H54 (cell line): ENCODE measurements at regions not wholly inside any gene's neighbourhood (a gene's known extent, or its start where the extent isn't known, plus 50 kb on each side); places are given as distances from the start of the nearest gene placed in this dataset.
A peak's percentile ranks its signal among the peaks of the same experiment; 100 is the strongest.
"Not testable (repeated sequence)": the region's sequence is repeated elsewhere in the genome, so short reads cannot be mapped to it uniquely, and the experiment has no call there.

Experiments used
- DNase-seq: peaks from one replicate; pipeline ENCODE4 v3.0.0; 2011; ENCODE audit warnings: low spot score, mixed read lengths; ENCODE audit not compliant: insufficient read length
- FAIRE-seq: peaks from 3 replicates; lab custom pipeline; 2011; peaks lifted over from hg19 to GRCh38; lab: Jason Lieb, UNC
- POLR2A ChIP-seq: IDR thresholded peaks from 2 replicates; pipeline ENCODE4 v1.6.1; 2011; ENCODE audit warnings: low read depth, mild to moderate bottlenecking, low read length

GRCh38 chr10:64374346-64374745 lies 853.1 kb downstream of the REEP3 start:
- no peak for TF ChIP-seq POLR2A
- DNase-seq = no peak
- FAIRE-seq = no peak

DNA sequence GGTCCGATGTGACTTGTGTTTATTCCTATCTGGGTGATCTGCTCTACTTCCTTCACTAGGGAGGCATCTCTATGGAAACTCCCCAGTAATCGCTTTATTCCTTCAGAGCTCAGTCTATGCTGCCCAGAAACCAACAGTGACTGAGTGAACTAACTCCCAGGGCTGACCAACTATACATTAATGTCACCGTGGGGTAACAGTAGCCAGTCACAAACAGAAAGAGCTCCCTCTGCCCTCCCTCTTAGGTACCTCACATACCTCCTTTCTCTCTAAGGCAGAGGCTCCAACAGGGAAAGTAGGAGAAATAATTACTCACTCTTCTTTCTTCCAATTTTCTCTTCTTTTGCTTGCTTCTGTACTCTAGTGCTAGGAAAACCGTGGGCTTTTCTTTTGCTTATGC lies 855.0 kb downstream of the REEP3 start:
- FAIRE-seq (no peak), DNase-seq (no peak)
- TF ChIP-seq POLR2A = no peak

DNA sequence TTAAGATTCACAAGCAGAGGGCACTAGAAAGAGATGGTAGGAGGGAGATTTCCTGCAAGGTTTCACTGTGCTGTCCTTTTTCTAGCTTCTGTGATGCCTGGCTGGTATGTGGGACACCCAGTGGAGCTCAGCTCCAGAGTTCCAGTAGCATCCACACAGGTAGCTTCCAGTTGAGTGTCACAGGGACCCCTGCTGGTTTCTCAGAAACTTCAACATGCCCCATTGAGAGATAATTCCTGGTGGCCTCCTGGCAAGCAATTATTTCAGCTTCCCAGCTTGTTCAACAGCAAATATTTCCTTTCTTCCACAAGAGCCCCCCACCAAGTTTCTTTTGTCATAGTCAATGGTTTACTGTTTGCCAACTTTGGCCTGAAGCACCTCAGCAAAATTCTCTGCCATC lies 858.7 kb downstream of the REEP3 start:
- no peak for FAIRE-seq
- TF ChIP-seq POLR2A = no peak
- no peak for DNase-seq

GRCh38 chr10:64385355-64385754 lies 864.2 kb downstream of the REEP3 start:
- no peak for TF ChIP-seq POLR2A
- FAIRE-seq = no peak
- DNase-seq = no peak

- FAIRE-seq (peak; percentile 74), DNase-seq (no peak)
- no peak for TF ChIP-seq POLR2A
Observed at GRCh38 chr10:64394744-64395143, 873.5 kb downstream of the REEP3 start.

GRCh38 chr10:64396105-64396708 lies 875.0 kb downstream of the REEP3 start:
- TF ChIP-seq POLR2A = no peak
- FAIRE-seq = no peak
- DNase-seq = peak; percentile 12

GRCh38 chr10:64397125-64397524 lies 875.9 kb downstream of the REEP3 start:
- no peak for FAIRE-seq
- no peak for TF ChIP-seq POLR2A
- DNase-seq = no peak

DNA sequence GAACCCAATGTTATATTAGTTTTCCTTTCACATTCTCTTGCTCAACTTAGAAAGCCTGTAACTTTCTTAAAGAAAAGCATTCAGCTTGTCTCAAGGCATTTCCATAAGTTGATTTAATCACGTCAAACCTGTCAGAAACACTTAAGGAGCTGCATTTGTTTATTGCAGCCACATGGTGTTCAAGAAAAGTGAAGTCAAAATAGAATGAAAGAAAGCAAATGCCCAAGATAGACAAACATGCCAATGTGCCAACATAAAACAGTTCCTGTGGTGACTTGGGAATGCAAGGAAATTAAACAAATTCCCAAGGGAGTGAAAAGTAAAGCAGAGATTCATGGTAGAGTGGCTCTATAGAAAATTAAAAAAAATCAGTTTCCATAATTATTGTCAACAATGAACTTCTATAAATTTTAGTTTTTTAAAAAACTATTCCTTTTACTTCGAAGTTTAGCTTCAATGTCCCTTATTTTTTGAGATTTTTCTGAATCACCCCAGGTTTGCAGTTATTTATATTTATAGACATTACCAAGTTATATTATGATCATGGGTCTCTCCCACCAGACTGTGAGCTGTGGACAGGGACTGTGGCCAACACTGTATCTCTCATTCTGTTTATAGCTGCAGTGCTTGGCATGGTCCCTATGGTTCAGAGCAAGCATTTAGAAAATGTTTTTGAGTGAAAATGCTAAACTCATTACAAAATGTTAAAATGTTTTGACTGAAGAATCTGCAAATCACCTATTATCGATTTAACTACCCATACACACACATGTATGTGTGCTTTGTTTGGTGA lies 887.4 kb downstream of the REEP3 start:
- TF ChIP-seq POLR2A = no peak
- FAIRE-seq (no peak), DNase-seq (no peak)

- no peak for TF ChIP-seq POLR2A
Observed at GRCh38 chr10:64409349-64409748, 888.1 kb downstream of the REEP3 start.

DNA sequence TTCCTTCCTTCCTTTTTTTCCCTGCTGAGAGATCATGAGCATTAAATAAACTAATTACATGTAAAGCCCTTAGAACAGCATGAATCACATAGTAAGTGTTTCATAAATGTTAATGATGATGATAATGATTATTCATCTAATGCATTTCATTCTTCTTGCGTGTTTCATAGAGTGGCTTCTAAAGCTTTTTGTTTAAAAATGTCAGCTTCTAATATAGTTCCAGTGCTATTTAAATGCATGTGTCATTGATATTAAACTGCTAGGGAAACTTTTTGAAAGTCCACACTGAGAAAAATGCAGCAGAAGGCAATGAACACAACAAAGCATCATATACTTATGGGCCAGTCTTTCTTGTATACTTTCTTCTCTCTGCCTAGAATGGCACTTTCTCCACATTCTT lies 894.8 kb downstream of the REEP3 start:
- FAIRE-seq (no peak), DNase-seq (no peak)
- TF ChIP-seq POLR2A = no peak

More at GRCh38 chr10:64409349-64409748, 888.1 kb downstream of the REEP3 start:
- FAIRE-seq (no peak), DNase-seq (no peak)

GRCh38 chr10:64419461-64419860 lies 898.3 kb downstream of the REEP3 start:
- DNase-seq = no peak
- no peak for TF ChIP-seq POLR2A
- FAIRE-seq = no peak

GRCh38 chr10:64426745-64427144 lies 905.5 kb downstream of the REEP3 start:
- no peak for TF ChIP-seq POLR2A
- FAIRE-seq = no peak
- no peak for DNase-seq

- FAIRE-seq = peak; percentile 98
- no peak for DNase-seq
- no peak for TF ChIP-seq POLR2A
Observed at GRCh38 chr10:64430690-64431323, 909.6 kb downstream of the REEP3 start.

- not testable (repeated sequence) for FAIRE-seq
Observed at GRCh38 chr10:64441872-64442271, 920.7 kb downstream of the REEP3 start.

More at GRCh38 chr10:64441872-64442271, 920.7 kb downstream of the REEP3 start:
- DNase-seq = not testable (repeated sequence)
